H1 (cell line): ENCODE measurements at regions not wholly inside any gene's neighbourhood (a gene's known extent, or its start where the extent isn't known, plus 50 kb on each side); places are given as distances from the start of the nearest gene placed in this dataset.

Experiments used
- CTCF ChIA-PET: fragments of 300-600 bp; sonication (Branson Sonifier 250); formaldehyde crosslinking; loops from one replicate; lab custom pipeline; 2021; ENCODE audit not compliant: partially characterized antibody; lab: Charles Lee
- POLR2A ChIA-PET: fragments of 300-600 bp; sonication (Branson Sonifier 250); formaldehyde crosslinking; loops from one replicate; lab custom pipeline; 2021; ENCODE audit warnings: inconsistent platforms; ENCODE audit not compliant: partially characterized antibody; lab: Charles Lee
- DNase-seq, 2 experiments: peaks; one replicate each; pipeline versions ENCODE4 v3.0.0 to v3.0.0-alpha.2; 2010 to 2022; ENCODE audit warnings: low spot score in 2 of 2, low read depth in 1 of 2, mixed read lengths in 1 of 2
- FAIRE-seq: peaks from 2 replicates; lab custom pipeline; 2011; peaks lifted over from hg19 to GRCh38; lab: Jason Lieb, UNC
- H2AFZ ChIP-seq: 2 replicates; pipeline ENCODE4 v1.8.1; 2012; ENCODE audit warnings: low read length, inconsistent platforms
- H2AK5ac ChIP-seq: 2 replicates; pipeline ENCODE4 v1.6.1; 2013; ENCODE audit warnings: low read depth, low read length
- H2BK120ac ChIP-seq: replicated peaks from 2 replicates; pipeline ENCODE3; 2013; ENCODE audit warnings: low read depth, low read length, inconsistent platforms
- H2BK12ac ChIP-seq: 2 replicates; pipeline ENCODE4 v1.6.1; 2013; ENCODE audit warnings: low read depth, low read length
- H2BK15ac ChIP-seq: 2 replicates; pipeline ENCODE4 v1.6.1; 2013; ENCODE audit warnings: low read length
- H2BK20ac ChIP-seq: 2 replicates; pipeline ENCODE4 v1.6.1; 2013; ENCODE audit warnings: low read length
- H2BK5ac ChIP-seq: 2 replicates; pipeline ENCODE4 v1.6.1; 2013; ENCODE audit warnings: low read depth, low read length
- H3K14ac ChIP-seq: 2 replicates; pipeline ENCODE4 v1.6.1; 2013; ENCODE audit warnings: inconsistent platforms; ENCODE audit not compliant: insufficient read length
- H3K18ac ChIP-seq: 2 replicates; pipeline ENCODE4 v1.6.1; 2013; ENCODE audit warnings: low read length; ENCODE audit errors: extremely low read depth
- H3K23ac ChIP-seq: 2 replicates; pipeline ENCODE4 v1.6.1; 2013; ENCODE audit warnings: inconsistent platforms; ENCODE audit not compliant: insufficient read length
- H3K23me2 ChIP-seq: 2 replicates; pipeline ENCODE4 v1.6.1; 2013; ENCODE audit warnings: low read depth, low read length
- H3K27ac ChIP-seq: 2 replicates; pipeline ENCODE4 v1.6.1; 2011; ENCODE audit warnings: low read depth, low read length, inconsistent platforms
- H3K27me3 ChIP-seq, 4 experiments: replicated peaks in 1 of 4; 1 replicate in 1 of 4; 2 replicates in 3 of 4; pipeline versions ENCODE4 v1.6.1 to v1.8.1; 2011 to 2013; ENCODE audit warnings: low read length in 3 of 4, mild to moderate bottlenecking in 3 of 4, inconsistent platforms in 2 of 4, mixed read lengths in 2 of 4, moderate library complexity in 1 of 4; ENCODE audit not compliant: control insufficient read depth in 3 of 4, insufficient read depth in 3 of 4; ENCODE audit errors: extremely low read depth in 1 of 4
- H3K36me3 ChIP-seq, 4 experiments: 2 replicates each; pipeline versions ENCODE4 v1.6.1 to v1.8.1; 2011 to 2013; ENCODE audit warnings: mild to moderate bottlenecking in 4 of 4, low read length in 3 of 4, moderate library complexity in 2 of 4, control low read depth in 1 of 4, inconsistent platforms in 1 of 4; ENCODE audit not compliant: insufficient read depth in 4 of 4, control insufficient read depth in 2 of 4
- H3K4ac ChIP-seq: replicated peaks from 2 replicates; pipeline ENCODE3; 2013; ENCODE audit warnings: low read length, low read depth, mixed read lengths, inconsistent platforms; ENCODE audit not compliant: insufficient read length
- H3K4me1 ChIP-seq, 4 experiments: replicated peaks in 1 of 4; 1 replicate in 1 of 4; 2 replicates in 3 of 4; pipeline versions ENCODE4 v1.6.1 to v1.8.1; 2011 to 2013; ENCODE audit warnings: low read length in 3 of 4, inconsistent platforms in 2 of 4, mixed read lengths in 1 of 4; ENCODE audit not compliant: insufficient read depth in 4 of 4, control insufficient read depth in 3 of 4
- H3K4me2 ChIP-seq, 2 experiments: 2 replicates each; pipeline versions ENCODE4 v1.6.1 to v1.8.1; 2011 to 2013; ENCODE audit warnings: low read depth in 2 of 2, low read length in 2 of 2, control low read depth in 1 of 2, inconsistent platforms in 1 of 2, mild to moderate bottlenecking in 1 of 2; ENCODE audit not compliant: insufficient read depth in 1 of 2
- H3K4me3 ChIP-seq, 4 experiments: fragments of 200-600, 300-600 bp in 1 of 4; sonication (generic), shearing (Covaris generic), sonication (Bioruptor Twin) in 1 of 4; 2 replicates each; pipeline versions ENCODE4 v1.5.1 to v1.8.1; 2011 to 2016; ENCODE audit warnings: low read length in 4 of 4, low read depth in 3 of 4, control low read depth in 2 of 4, inconsistent platforms in 2 of 4, mild to moderate bottlenecking in 2 of 4, mixed read lengths in 1 of 4, moderate library complexity in 1 of 4; ENCODE audit not compliant: insufficient read depth in 2 of 4; ENCODE audit errors: extremely low read depth in 1 of 4
- H3K56ac ChIP-seq: replicated peaks from 2 replicates; pipeline ENCODE3; 2013; ENCODE audit warnings: low read depth, mild to moderate bottlenecking, mixed read lengths, low read length, inconsistent platforms; ENCODE audit not compliant: insufficient read length
- H3K79me1 ChIP-seq: 2 replicates; pipeline ENCODE4 v1.6.1; 2013; ENCODE audit warnings: low read depth, low read length, control low read depth
- H3K79me2 ChIP-seq, 2 experiments: 2 replicates each; pipeline versions ENCODE4 v1.6.1 to v1.8.1; 2012 to 2013; ENCODE audit warnings: low read length in 2 of 2, mild to moderate bottlenecking in 2 of 2, inconsistent platforms in 1 of 2; ENCODE audit not compliant: insufficient read depth in 2 of 2, control insufficient read depth in 1 of 2
- H3K9ac ChIP-seq, 4 experiments: replicated peaks in 1 of 4; 1 replicate in 1 of 4; 2 replicates in 3 of 4; pipeline versions ENCODE4 v1.6.1 to v1.8.1; 2011 to 2013; ENCODE audit warnings: low read depth in 3 of 4, low read length in 3 of 4, control low read depth in 2 of 4, mild to moderate bottlenecking in 2 of 4, moderate library complexity in 2 of 4, inconsistent platforms in 1 of 4; ENCODE audit errors: extremely low read depth in 1 of 4
- H3K9me3 ChIP-seq, 2 experiments: 2 replicates each; pipeline versions ENCODE4 v1.6.1 to v1.8.1; 2012 to 2013; ENCODE audit warnings: mild to moderate bottlenecking in 2 of 2, moderate library complexity in 2 of 2, control low read depth in 1 of 2, inconsistent platforms in 1 of 2, low read depth in 1 of 2, low read length in 1 of 2, mixed read lengths in 1 of 2; ENCODE audit not compliant: insufficient read depth in 2 of 2
- H4K20me1 ChIP-seq, 2 experiments: replicated peaks in 1 of 2; 2 replicates each; pipeline versions ENCODE3 to v1.8.1; 2011 to 2013; ENCODE audit warnings: inconsistent platforms in 2 of 2, low read length in 2 of 2, mild to moderate bottlenecking in 1 of 2; ENCODE audit not compliant: insufficient read depth in 2 of 2, control insufficient read depth in 1 of 2
- H4K5ac ChIP-seq: 2 replicates; pipeline ENCODE4 v1.6.1; 2013; ENCODE audit warnings: low read length, low read depth, mixed read lengths, inconsistent platforms; ENCODE audit not compliant: insufficient read length
- H4K8ac ChIP-seq: 2 replicates; pipeline ENCODE4 v1.8.0; 2013; ENCODE audit warnings: mild to moderate bottlenecking, moderate library complexity, low read length, inconsistent platforms; ENCODE audit not compliant: insufficient read depth; ENCODE audit errors: extremely low read depth
- H4K91ac ChIP-seq: replicated peaks from 2 replicates; pipeline ENCODE3; 2013; ENCODE audit warnings: low read length, mixed read lengths, inconsistent platforms; ENCODE audit not compliant: insufficient read length
- RBBP5 ChIP-seq: IDR thresholded peaks from 2 replicates; pipeline ENCODE4 v1.7.1; 2012; ENCODE audit warnings: low read depth, mild to moderate bottlenecking, inconsistent platforms, low read length, moderate library complexity, borderline replicate concordance
- SIRT6 ChIP-seq: IDR thresholded peaks from one replicate; pipeline ENCODE4 v1.7.1; 2012; ENCODE audit warnings: low read length, inconsistent platforms
- SIX5 ChIP-seq: IDR thresholded peaks from 2 replicates; pipeline ENCODE4 v1.6.1; 2011; ENCODE audit warnings: mild to moderate bottlenecking, low read depth, low read length
- WGBS, 2 experiments: shearing (Covaris generic) in 1 of 2; methylation state at CpG; one replicate each; pipeline versions ENCODE4 v1.1.6 to v1.1.7; 2013 to 2015; ENCODE audit warnings: low lambda C conversion rate in 2 of 2, mixed read lengths in 2 of 2, inconsistent platforms in 1 of 2, low coverage in 1 of 2, missing lambda C conversion rate in 1 of 2; ENCODE audit not compliant: insufficient replicate concordance in 2 of 2, insufficient coverage in 1 of 2, insufficient read length in 1 of 2; ENCODE audit errors: extremely low coverage in 1 of 2, missing lambda C conversion rate in 1 of 2; 5-methylcytosine and 5-hydroxymethylcytosine counted together

GRCh38 chr13:82947191-82947621, 935.1 kb downstream of the SLITRK1 start:
- no peak for FAIRE-seq
- Histone ChIP-seq H2BK5ac (no peak overlapping the region), H3K18ac (no peak overlapping the region), H3K4me1 (no peaks in the 10 kb centered on the region), H3K79me2 (no peaks in the 10 kb centered on the region), H3K79me1 (no peaks in the 10 kb centered on the region), H3K4ac (no peak overlapping the region), H3K9ac (no peak overlapping the region), H3K36me3 (no peaks in the 10 kb centered on the region), H2BK15ac (no peak overlapping the region), H3K9me3 (no peaks in the 10 kb centered on the region), H2AK5ac (no peak overlapping the region), H2BK20ac (no peak overlapping the region), H3K14ac (no peak overlapping the region), H2AFZ (no peak overlapping the region), H4K5ac (no peak overlapping the region), H2BK12ac (no peak overlapping the region), H3K23me2 (no peaks in the 10 kb centered on the region), H4K91ac (no peak overlapping the region), H2BK120ac (no peak overlapping the region), H3K27me3 (no peaks in the 10 kb centered on the region), H4K20me1 (no peaks in the 10 kb centered on the region), H4K8ac (no peak overlapping the region), H3K23ac (no peak overlapping the region), H3K56ac (no peak overlapping the region), H3K4me3 (no peak overlapping the region), H3K27ac (no peak overlapping the region), H3K4me2 (no peak overlapping the region)
- ChIA-PET POLR2A (no interaction called here), CTCF (no interaction called here)
- 88% methylated on average over 2 of the region's 2 CpGs; no CpG with 5 or more reads in 1 of the 2 experiments for WGBS, 2 experiments
- DNase-seq = no peak
- TF ChIP-seq RBBP5 = no peak
- no peak for TF ChIP-seq SIRT6
- TF ChIP-seq SIX5 = no peak
